Amniotic stem cell (primary cell): ENCODE measurements at regions not wholly inside any gene's neighbourhood (a gene's known extent, or its start where the extent isn't known, plus 50 kb on each side); places are given as distances from the start of the nearest gene placed in this dataset.

Source experiments
- DNase-seq: peaks from one replicate; lab custom pipeline; 2025; lab: John Stamatoyannopoulos, UW

DNA sequence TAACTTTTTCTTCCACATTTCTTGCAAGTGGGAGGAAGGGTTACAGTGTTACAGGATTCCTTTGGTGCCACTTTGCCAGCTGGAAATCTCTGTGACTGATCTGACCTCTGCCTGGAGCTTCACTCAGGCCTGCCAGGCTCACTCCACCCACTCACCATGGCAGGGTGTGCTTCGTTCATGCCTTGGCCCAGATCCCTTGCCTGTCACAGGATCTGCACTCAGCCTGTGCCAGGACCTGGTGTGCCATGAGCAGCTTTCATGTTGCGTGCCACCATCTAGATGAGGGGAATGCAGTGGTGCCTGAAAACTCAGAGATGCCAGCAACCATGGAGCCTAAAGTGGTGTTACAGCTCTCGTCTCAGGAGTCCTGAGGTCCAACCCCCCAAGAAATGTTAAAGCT is 2596.4 kb downstream of the PCDH7 start:
- no peak for DNase-seq

DNA sequence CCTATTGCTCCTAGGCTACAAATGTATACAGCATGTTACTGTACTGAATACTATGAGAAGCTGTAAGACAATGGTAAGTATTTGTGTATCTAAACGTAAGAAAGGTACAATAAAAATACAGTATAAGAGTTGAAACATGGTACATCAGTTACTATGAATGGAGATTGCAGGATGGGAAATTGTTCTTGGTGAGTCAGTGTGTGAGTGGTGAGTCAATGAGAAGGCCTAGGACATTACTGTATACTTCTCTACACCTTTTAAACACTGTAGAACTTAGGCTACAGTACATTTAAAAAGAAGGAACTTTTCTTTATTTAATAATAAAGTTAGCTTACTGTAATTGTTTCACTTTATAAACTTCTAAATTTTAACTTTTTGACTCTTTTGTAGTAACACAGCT is 2603.2 kb downstream of the PCDH7 start:
- no peak for DNase-seq

DNA sequence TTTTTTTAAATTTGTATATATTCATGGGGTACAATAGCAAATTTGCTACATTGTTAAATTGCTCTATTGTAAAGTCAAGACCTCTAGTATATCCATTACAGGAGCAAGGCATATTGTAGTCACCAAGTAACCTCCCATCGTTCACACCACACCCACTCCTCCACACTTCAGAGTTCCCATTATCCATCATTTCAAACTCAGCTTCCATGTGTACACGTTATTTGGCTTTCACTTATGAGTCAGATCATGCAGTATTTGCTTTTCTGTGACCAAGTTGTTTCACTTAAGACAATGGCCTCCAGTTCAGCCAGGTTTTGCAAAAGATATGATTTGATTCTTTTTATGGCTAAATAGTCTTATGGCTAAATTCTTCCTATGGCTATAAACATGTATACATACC is 2614.2 kb downstream of the PCDH7 start:
- no peak for DNase-seq

DNA sequence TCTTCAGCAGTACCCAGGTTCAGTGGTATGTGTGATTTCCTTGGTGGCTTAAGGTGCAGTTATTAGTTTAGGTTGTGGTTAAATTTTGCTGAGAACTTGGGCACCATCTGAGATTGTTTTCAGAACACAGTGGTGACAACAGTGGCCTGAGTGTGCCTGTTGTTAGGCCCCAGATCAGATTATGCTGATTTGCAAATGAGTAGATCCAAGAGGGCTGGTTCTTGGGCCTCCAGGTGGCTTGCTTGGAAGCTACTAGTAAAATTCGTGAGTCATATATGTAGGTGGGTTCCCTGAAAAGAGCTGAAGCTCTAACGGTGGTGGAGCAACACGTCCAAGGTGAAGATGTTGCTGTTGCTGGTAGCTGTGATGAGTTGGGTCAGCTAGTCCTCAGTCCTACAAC is 2619.6 kb downstream of the PCDH7 start:
- DNase-seq: no peak

DNA sequence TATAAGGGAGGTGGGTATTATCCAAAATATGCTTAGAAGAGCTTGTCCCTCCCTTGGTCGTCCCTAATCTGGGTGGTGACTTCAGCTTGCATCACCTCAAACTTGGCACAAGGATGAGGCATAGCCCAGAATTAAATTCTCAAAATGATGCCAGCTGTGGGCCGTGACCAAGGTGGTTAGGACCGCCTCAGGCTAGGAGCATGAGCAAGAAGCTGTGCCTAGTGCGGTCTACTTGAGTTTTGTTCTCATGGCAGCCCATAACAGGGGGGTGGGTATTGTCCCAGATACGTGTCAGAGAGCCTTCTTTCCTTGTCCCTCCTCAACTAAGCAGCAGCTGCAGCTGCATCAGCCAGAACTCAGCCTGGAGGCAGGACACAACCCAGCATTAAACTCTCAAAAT is 2620.0 kb downstream of the PCDH7 start:
- DNase-seq: no peak

DNA sequence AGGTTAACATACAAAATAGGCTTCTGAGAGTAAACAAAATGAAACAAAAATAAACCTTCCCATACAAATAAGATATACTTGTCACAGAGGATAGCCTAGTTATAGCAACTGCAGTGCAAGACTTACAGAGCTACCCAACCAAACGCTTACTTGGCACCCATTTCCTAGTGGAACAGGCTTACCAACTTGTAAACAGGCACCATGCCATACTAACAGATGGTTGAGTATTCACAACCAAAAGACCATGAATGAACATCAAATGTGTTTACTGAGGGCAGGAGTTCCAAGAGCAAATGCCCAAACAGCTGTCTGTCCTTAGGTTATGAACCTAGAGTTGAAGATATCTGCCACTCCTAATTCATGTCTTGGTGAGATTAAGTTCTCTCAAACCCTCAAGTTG is 2629.2 kb downstream of the PCDH7 start:
- no peak for DNase-seq

DNA sequence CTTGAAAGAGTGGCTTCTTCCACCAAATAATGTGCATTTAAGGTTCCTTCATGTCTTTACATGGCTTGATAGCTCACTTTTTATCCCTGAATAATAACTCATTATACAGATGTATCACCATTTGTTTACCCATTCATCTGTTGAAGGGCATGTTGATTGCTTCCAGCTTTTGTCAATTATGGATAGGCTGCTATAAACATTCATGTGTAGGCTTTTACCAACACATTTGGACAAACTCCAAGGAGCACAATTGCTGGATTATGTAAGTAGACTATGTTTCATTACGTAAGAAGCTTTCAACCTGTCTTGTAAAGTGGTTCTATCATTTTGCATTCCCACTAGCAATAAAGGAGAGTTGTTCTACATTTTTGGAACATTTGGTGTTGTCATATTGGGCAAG is 2637.0 kb downstream of the PCDH7 start:
- no peak for DNase-seq

DNA sequence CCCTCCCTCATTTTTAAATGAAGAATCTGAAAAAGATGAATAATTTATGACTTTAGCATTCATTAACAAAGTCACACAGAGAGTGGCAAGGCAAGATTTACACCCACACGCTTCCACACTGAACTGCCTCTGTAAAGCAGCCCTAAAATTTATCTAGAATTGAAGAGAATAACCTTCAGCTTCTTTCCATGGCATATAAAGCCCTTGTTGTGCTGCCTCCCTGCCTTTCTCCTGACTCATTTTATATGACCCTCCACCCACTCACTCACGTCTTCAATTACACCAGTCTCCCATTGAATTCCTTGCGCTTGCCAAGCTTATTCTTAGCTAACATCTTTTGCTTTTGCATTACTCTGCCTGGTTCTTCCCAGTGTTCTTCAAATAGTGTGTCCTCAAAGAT is 2649.3 kb downstream of the PCDH7 start:
- peak; percentile 23 for DNase-seq

DNA sequence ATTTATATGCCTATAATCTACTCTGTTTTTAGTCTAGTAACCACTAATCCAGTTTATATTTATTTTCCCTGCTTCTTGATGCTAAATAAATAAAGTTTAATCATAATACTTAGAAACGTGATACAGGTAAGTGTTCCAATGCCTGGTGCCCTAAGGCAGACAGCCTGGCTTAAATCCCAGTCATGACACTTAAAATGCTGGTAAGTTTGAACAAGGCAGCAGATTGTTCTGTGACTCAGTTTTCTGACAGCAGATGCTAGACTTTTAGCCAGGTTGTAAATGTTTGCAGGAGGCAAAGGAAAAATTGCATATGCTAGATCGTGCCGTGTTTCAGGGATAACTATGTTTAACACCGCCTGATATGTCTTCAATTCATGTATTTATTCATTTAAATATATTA is 2661.6 kb downstream of the PCDH7 start:
- DNase-seq: no peak

DNA sequence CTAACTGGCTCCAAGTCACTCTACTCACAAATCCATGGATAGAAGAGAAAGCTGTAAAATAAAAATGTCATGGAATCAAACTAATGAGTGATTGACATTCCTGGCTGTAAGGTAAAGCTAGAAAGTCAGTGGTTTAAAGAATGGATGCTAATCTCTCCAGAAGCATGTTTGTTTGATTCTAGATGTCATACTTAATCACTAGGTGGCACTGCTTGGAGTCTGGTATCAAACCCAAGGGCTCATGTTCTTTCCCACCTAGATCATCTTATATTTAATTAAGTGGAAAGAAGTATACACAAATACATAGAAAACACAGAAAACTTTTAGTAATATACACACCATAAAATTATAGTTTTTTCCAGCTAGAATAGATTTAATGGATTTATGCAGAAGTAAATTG is 2666.6 kb downstream of the PCDH7 start:
- DNase-seq: no peak

DNA sequence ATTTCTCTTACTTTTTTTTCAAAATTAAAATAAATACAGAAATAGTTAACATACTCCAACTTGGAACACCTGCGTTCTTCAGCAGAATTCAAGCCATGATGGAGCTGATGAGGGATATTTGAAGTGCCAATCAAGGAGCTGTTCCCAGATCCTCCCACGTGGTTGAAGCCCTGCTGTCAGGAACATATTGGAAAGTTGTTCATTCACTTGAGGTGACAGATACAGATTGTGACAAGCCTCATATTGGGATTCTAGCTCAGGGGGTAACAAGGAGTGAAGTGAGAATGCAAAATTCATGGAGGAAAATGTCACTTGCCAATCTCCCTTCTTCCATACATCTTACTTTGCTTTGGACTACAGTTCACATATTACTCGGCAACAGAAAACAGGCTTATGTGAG is 2670.8 kb downstream of the PCDH7 start:
- DNase-seq: no peak

DNA sequence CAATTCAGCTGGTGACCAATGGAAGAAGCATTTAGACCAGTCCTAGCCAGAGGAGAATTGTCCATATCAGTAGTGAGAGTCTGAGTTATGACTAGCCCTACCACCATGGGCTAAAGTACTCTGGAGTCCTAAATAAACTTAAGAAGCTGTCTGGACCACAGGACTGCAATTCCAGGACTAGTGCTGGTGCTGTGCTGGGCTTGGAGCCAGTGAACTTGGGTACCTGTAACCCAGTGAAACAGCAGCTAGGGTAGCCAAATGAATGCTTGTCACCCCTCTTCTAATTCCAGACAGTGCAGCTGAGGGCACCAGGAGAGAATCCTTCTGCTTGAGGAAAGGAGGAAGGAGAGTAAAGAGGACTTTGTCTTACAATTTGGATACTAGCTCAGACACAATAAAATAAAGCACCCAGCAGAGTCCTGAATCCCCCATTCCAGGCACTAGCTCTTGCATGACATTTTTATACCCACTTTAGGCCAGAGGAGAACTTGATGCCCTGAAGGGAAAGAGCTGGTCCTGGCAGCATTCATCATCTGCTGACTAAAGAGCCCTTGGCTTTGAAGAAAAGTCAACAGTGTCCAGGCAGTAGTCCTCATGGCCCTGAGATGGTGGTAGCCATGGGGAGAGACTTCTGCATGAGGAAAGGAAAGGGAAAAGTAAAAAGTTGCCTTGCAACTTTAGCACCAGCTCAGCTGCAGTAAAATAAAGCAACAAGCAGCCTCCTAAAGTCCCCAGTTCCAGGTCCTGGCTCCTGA is 2675.7 kb downstream of the PCDH7 start:
- DNase-seq: no peak

DNA sequence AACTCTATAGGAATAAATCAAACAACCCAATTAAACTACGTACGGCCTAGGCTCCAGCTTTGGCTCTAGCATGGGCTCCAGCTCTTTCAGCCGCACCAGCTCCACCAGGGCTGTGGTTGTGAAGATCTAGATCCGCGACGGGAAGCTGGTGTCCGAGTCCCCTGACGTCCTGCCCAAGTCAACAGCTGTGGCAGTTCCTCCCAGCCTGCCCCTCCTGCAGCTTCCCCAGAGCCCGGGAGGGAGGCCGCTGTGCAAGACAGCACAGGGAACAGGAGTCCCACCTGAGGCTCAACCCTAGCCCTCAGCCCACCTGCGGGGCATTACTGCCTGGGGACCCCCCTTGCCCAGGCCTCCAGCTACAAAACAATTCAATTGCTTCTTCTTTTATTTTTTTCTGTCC is 2680.3 kb downstream of the PCDH7 start:
- no peak for DNase-seq

DNA sequence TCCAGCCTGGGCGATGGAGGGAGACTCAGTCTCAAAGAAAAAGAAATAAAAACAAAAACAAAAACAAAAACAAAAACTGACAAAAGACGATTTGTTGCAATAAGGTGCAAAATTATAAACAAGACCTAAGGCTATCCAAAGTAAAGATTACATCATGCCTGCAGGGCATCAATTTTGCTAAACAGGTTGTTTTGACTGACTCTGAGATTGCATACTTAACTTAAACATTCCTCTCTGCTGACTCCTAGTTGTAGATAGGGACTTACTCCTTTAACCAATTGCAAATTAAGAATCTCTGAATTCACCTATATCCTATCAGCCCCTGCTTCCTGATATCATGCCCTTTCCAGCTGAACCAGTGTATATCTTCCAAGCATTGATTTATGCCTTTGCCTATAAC is 2687.3 kb downstream of the PCDH7 start:
- DNase-seq: no peak

DNA sequence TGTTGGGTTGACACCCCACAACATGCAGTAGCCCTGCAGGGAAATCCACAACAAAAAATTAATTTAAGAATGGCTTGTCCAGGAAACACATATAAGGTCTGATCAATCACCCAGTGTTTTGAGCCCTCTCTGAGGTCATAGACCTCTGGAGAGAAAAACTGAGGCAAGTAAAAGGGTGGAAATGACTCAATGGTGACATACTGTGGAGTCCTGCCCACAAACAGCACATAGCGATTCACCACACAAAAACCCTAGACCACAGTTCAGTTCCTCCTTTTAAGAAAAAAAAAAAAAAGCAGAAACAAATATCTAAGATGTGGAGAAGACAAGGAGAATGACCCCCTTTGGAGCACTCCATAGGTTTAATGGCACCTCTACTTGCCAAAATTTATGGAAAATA is 2691.0 kb downstream of the PCDH7 start:
- no peak for DNase-seq

DNA sequence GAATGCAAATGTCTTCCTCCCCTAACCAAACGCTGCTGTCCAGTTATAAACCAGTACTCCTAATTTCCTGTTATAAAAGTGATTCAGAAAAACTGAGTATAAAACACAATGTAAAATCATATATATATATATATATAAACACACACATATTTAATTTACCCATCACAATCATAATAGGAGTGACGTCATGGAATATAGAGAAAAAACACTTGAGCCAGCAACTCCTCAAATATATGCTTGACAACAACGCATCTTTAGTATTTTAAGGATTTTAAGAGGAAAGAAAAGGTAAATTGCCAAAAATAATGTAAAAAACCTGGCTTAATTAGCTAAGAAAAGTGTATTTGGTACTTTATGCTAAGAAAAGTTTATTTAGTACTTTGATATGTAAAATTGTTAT is 2701.7 kb downstream of the PCDH7 start:
- no peak for DNase-seq

DNA sequence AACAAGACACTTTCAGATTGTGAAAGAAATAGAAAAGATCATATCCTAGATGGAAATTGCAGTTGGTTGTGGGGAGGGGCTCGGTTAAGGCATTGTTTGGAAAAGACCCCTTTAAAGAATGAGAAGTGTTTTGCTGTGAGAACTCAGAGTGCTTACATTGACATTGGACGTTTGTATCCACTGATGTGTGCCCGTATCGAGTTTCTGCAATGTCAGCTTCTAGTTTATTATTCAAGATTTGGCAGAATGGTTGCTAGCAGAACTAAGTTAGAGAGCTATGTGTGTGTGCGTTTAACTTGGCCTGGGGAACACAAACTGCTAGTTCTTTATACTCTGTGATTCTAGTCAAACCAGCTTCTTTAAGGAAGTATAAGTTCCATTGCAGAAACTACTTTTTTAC is 2702.5 kb downstream of the PCDH7 start:
- DNase-seq: no peak

DNA sequence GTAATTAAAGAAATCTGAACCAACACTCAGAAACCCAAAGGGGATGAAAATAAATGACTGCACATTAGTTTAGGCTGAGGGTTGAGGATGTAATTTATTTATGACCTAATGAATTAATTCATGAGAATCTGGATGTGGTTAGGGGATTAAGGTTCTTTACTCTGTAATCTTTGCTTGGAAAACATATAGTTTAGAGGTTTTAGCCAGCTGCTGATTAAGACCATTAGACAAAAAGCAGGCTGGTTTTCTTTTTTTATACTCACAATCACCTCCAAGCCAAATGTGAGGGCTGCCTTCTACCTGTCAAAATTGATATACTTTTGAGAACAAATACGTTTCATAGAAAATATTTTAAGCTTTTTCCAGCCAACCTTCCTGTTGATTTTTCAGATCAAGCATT is 2705.8 kb downstream of the PCDH7 start:
- DNase-seq: no peak

DNA sequence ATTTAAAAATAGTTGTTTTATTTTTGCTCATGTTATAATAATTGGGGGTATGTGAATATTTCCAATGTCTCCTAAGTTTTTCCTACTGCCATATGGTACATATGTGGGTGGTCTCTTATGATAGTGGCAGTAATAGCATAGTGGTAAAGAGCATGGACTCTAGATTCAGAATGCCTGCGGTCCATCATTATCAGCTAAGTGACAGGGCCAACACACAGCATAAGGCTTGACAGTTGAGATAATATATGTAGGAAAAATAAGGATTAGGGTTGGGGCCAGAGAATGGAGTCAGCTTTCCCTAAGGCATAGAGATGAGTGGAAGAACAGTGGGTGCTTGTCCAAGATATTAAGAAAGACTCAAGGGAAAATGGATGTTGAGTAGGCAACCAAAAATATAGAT is 2707.5 kb downstream of the PCDH7 start:
- no peak for DNase-seq

DNA sequence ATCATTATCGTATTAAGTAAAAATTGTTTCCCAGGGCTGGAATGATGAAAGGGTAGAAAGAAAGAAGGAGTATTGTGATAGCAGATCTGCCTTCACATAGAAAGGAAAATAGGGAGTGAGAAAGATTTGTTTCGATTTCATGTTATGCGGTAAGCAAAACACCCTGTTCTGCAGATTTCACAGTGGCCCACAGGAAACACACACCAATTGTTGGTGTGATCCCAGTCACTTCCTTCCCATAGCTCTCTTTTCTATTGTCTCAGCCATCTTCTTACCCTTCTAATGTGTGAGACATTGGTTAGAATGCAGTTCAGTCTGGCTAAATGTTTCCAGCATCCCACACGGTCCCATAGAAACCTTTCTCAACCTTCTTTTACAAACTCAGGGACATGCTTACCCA is 2709.8 kb downstream of the PCDH7 start:
- DNase-seq: no peak

DNA sequence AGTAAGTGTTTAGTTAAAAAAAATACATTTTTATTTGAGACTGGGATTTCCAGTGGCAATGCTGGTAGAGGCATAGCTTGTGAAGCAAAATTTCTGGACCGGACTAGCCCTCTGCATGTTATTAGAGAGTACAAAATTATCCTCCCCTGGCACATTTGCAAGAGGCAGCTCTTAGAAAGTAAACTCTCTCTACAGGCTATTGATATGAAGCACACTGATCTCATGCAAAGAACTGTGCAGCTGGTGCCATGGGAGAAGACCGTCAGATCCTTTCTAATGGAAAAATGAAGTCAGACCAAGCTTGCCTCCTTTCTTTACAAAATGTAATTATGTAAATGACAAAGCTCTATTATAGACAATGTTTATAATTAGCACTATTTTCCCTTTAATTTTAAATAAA is 2717.2 kb downstream of the PCDH7 start:
- DNase-seq: no peak

DNA sequence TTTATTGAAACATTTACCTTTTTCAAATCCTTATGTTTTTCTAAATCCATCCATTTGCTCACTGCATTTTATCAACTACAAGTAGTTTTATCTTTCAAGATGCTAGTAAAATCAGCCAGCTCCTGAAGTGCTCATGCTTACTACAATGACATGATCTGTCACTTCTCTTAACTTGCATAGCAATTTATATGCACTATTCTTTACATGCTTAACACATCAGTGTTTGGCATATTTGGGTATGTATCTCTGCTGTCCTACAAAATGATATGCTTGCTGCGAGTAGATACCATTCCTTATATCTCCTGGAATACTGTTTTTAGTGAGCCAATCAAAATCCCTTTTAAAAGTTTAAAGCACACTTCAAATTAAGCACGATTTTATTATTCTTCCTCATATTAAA is 2726.8 kb downstream of the PCDH7 start:
- DNase-seq: no peak

DNA sequence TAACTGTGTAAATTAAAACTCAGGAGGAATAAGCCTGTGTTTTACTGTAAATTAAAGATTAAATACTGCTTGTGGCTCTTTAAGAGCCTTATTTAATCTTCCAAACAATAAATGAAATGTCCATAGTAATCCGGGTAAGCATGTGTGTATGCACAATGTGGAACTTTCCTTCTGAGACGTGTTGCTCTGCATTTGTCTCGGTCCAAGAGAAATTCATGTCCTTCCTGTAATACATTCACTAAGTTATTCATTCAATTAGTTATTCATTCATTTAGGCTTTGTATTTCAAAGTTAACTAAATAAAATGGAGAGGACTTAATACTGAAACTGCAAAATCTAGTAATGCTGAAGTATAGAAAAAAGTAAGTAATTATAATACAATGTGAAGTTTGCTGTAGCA is 2728.8 kb downstream of the PCDH7 start:
- no peak for DNase-seq

DNA sequence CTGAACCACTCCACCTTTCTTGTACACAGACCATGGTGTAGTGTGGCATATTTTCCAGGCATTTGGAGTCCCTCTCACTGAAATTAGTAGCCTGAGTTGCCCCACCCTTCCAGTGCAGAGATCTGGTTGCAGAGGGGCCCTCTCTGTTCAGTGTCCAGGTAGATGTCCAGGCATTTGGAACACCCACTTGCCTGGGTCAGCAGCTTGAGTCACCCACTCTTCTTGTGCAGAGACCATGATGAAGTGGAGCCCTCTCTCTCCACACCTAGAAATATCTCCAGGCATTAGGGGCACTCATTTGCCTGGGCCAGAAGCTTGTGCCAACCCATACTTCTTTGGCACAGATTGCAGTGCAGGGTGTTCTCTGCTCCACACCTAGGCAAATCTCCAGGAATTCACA is 2733.3 kb downstream of the PCDH7 start:
- no peak for DNase-seq

DNA sequence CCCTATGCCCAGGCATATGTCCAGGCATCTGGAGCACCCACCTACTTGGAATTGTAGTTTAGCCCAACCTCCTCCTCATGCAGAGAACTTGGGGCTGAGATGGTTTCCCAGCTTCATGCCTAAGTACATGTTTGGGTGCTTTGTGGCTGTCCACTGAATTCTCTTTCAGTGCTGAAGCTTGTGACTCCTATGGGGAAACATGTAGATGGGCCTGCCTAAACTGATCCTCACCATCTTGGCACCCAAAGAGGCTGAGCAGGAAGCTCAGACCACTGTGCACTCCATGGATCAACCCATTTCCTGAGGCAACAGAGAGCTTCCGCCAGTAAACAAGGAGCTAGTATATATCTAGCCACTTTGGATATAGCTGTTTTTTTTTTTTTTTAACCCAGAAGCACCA is 2733.7 kb downstream of the PCDH7 start:
- no peak for DNase-seq
